Amniotic epithelial cell (primary cell): ENCODE measurements at regions not wholly inside any gene's neighbourhood (a gene's known extent, or its start where the extent isn't known, plus 50 kb on each side); places are given as distances from the start of the nearest gene placed in this dataset.

Experiments
- DNase-seq: peaks from one replicate; pipeline ENCODE4 v3.0.0-alpha.2; 2010; ENCODE audit warnings: low read depth

GRCh38 chr1:37242501-37242900, 208.2 kb upstream of the GRIK3 start:
- no peak for DNase-seq

- no peak for DNase-seq
These were observed 209.2 kb upstream of the GRIK3 start for GRCh38 chr1:37243368-37244082.

GRCh38 chr1:37244083-37244480, 209.8 kb upstream of the GRIK3 start:
- no peak for DNase-seq

GRCh38 chr1:37244815-37245214, 210.5 kb upstream of the GRIK3 start:
- DNase-seq: no peak

- DNase-seq: no peak
These were observed 212.3 kb upstream of the GRIK3 start for GRCh38 chr1:37246631-37247030.

GRCh38 chr1:37250371-37250770, 216.1 kb upstream of the GRIK3 start:
- no peak for DNase-seq

GRCh38 chr1:37255136-37255795, 219.1 kb upstream of the ZC3H12A start:
- no peak for DNase-seq

GRCh38 chr1:37255868-37256267, 218.5 kb upstream of the ZC3H12A start:
- no peak for DNase-seq

- DNase-seq: no peak
These were observed 216.7 kb upstream of the ZC3H12A start for GRCh38 chr1:37257646-37258045.

GRCh38 chr1:37258068-37258467, 216.3 kb upstream of the ZC3H12A start:
- DNase-seq: no peak

GRCh38 chr1:37259019-37259418, 215.4 kb upstream of the ZC3H12A start:
- DNase-seq: no peak

GRCh38 chr1:37261129-37261528, 213.3 kb upstream of the ZC3H12A start:
- DNase-seq: no peak

- no peak for DNase-seq
These were observed 211.8 kb upstream of the ZC3H12A start for GRCh38 chr1:37262439-37263170.

- DNase-seq: no peak
These were observed 209.2 kb upstream of the ZC3H12A start for GRCh38 chr1:37265156-37265555.

- DNase-seq: no peak
These were observed 208.4 kb upstream of the ZC3H12A start for GRCh38 chr1:37265786-37266667.

- DNase-seq: no peak
These were observed 207.1 kb upstream of the ZC3H12A start for GRCh38 chr1:37267111-37267835.

GRCh38 chr1:37270639-37271038, 203.7 kb upstream of the ZC3H12A start:
- DNase-seq: no peak

GRCh38 chr1:37272626-37273025, 201.8 kb upstream of the ZC3H12A start:
- DNase-seq: no peak

- DNase-seq: no peak
These were observed 199.9 kb upstream of the ZC3H12A start for GRCh38 chr1:37274486-37274885.

GRCh38 chr1:37274938-37275631, 199.3 kb upstream of the ZC3H12A start:
- no peak for DNase-seq

- no peak for DNase-seq
These were observed 197.0 kb upstream of the ZC3H12A start for GRCh38 chr1:37277366-37277765.
